Tibial nerve (tissue), 4 donors: ENCODE measurements at regions not wholly inside any gene's neighbourhood (a gene's known extent, or its start where the extent isn't known, plus 50 kb on each side); places are given as distances from the start of the nearest gene placed in this dataset.

Experiments used
- DNase-seq, 2 donors: peaks; one replicate each; pipeline ENCODE4 v3.0.0-alpha.2; 2019; ENCODE audit warnings: low spot score in 2 of 2
- H3K27ac ChIP-seq, 4 donors: fragments of 200-600 bp; sonication (generic) in 3 of 4; one replicate each; pipeline ENCODE4 v1.5.1; 2017 to 2019; ENCODE audit warnings: mild to moderate bottlenecking in 1 of 4
- H3K27me3 ChIP-seq, 2 donors: fragments of 200-600 bp; sonication (generic) in 1 of 2; one replicate each; pipeline versions ENCODE4 v1.5.1 to v1.6.0; 2017 to 2019
- H3K36me3 ChIP-seq, 3 donors: fragments of 200-600 bp; sonication (generic); one replicate each; pipeline ENCODE4 v1.5.1; 2018 to 2019
- H3K4me1 ChIP-seq, 4 donors: fragments of 200-600 bp; sonication (generic) in 3 of 4; one replicate each; pipeline ENCODE4 v1.5.1; 2017 to 2019
- H3K4me3 ChIP-seq, 4 donors: fragments of 200-600 bp; sonication (generic) in 3 of 4; one replicate each; pipeline ENCODE4 v1.5.1; 2017 to 2019; ENCODE audit warnings: mild to moderate bottlenecking in 1 of 4, moderate library complexity in 1 of 4
- H3K9me3 ChIP-seq, 4 donors: fragments of 200-600 bp; sonication (generic) in 3 of 4; one replicate each; pipeline ENCODE4 v1.5.1; 2017 to 2019
- CTCF ChIP-seq, 5 experiments: fragments of 200-600 bp in 3 of 5; fragments of 450-650 bp in 2 of 5; sonication (generic) in 3 of 5; IDR thresholded peaks; one replicate each; pipeline ENCODE4 v1.5.1; 2016 to 2019; ENCODE audit warnings: antibody characterized with exemption in 5 of 5, mild to moderate bottlenecking in 3 of 5, moderate library complexity in 2 of 5
- EP300 ChIP-seq, 2 donors: sonication (generic); formaldehyde crosslinking; IDR thresholded peaks; one replicate each; pipeline ENCODE4 v1.6.1; 2017; ENCODE audit warnings: antibody characterized with exemption in 2 of 2, mild to moderate bottlenecking in 1 of 2
- POLR2A ChIP-seq, 2 donors: fragments of 450-650 bp; IDR thresholded peaks; one replicate each; pipeline ENCODE4 v1.6.1; 2017; ENCODE audit warnings: antibody characterized with exemption in 2 of 2, mild to moderate bottlenecking in 2 of 2, moderate library complexity in 2 of 2
- WGBS, 2 donors: methylation state at CpG; one replicate each; pipeline ENCODE4 v1.1.5; 2018; 5-methylcytosine and 5-hydroxymethylcytosine counted together

- DNase-seq, result no peak
- Histone ChIP-seq H3K27ac (no peak overlapping the region), H3K4me3 (no peak overlapping the region), H3K27me3 (no peaks in the 10 kb centered on the region), H3K36me3 (no peaks in the 10 kb centered on the region), H3K4me1 (peaks cover 0 to 4% (median 2%) of the 10 kb centered on the region in 4 donors), H3K9me3 (no peaks in the 10 kb centered on the region)
- TF ChIP-seq EP300 (IDR thresholded peaks at IDR 0.05) (no peak), POLR2A (IDR thresholded peaks at IDR 0.05) (no peak), CTCF (IDR thresholded peaks at IDR 0.05) (no peak)
Observed at GRCh38 chr2:215743066-215743465, 270.3 kb downstream of the MREG start.

- H3K36me3 ChIP-seq, result no peaks in the 10 kb centered on the region
- no peak for TF ChIP-seq EP300 (IDR thresholded peaks at IDR 0.05)
- no peak for TF ChIP-seq POLR2A (IDR thresholded peaks at IDR 0.05)
- no peak for TF ChIP-seq CTCF (IDR thresholded peaks at IDR 0.05)
Observed at GRCh38 chr2:215742021-215742420, 271.3 kb downstream of the MREG start.

GRCh38 chr2:215740071-215740470 lies 273.3 kb downstream of the MREG start:
- 80 to 89% methylated on average over 6 of the region's 6 CpGs for WGBS, 2 donors
- Histone ChIP-seq H3K36me3 (no peaks in the 10 kb centered on the region), H3K27ac (no peak overlapping the region), H3K27me3 (no peaks in the 10 kb centered on the region), H3K9me3 (no peaks in the 10 kb centered on the region), H3K4me1 (no peaks in the 10 kb centered on the region), H3K4me3 (no peak overlapping the region)
- TF ChIP-seq CTCF (IDR thresholded peaks at IDR 0.05) (no peak), POLR2A (IDR thresholded peaks at IDR 0.05) (no peak), EP300 (IDR thresholded peaks at IDR 0.05) (no peak)
- DNase-seq, result no peak

More at GRCh38 chr2:215742021-215742420, 271.3 kb downstream of the MREG start:
- H3K9me3 ChIP-seq, result no peaks in the 10 kb centered on the region
- no peak overlapping the region for H3K4me3 ChIP-seq
- H3K27me3 ChIP-seq, result no peaks in the 10 kb centered on the region
- peaks cover 0 to 3% (median 0%) of the 10 kb centered on the region in 4 donors for H3K4me1 ChIP-seq
- no peak for DNase-seq
- no peak overlapping the region for H3K27ac ChIP-seq
- WGBS, 2 donors, result 77 to 93% methylated on average over 2 of the region's 2 CpGs

GRCh38 chr2:215738351-215738750 lies 275.0 kb downstream of the MREG start:
- Histone ChIP-seq H3K36me3 (no peaks in the 10 kb centered on the region), H3K4me3 (no peak overlapping the region), H3K27me3 (no peaks in the 10 kb centered on the region), H3K9me3 (no peaks in the 10 kb centered on the region), H3K27ac (no peak overlapping the region), H3K4me1 (no peaks in the 10 kb centered on the region)
- DNase-seq, result no peak
- WGBS, 2 donors, result 89 to 92% methylated on average over 2 of the region's 2 CpGs
- TF ChIP-seq EP300 (IDR thresholded peaks at IDR 0.05) (peak in 1 of 2 donors; percentile 58), CTCF (IDR thresholded peaks at IDR 0.05) (no peak), POLR2A (IDR thresholded peaks at IDR 0.05) (no peak)

- Histone ChIP-seq H3K4me3 (no peak overlapping the region), H3K9me3 (no peaks in the 10 kb centered on the region), H3K27ac (no peak overlapping the region), H3K36me3 (no peaks in the 10 kb centered on the region), H3K4me1 (no peaks in the 10 kb centered on the region), H3K27me3 (no peaks in the 10 kb centered on the region)
- TF ChIP-seq EP300 (IDR thresholded peaks at IDR 0.05) (no peak), POLR2A (IDR thresholded peaks at IDR 0.05) (no peak), CTCF (IDR thresholded peaks at IDR 0.05) (no peak)
- no peak for DNase-seq
- 48 to 56% methylated on average over 3 of the region's 3 CpGs for WGBS, 2 donors
Observed at GRCh38 chr2:215737477-215737876, 275.9 kb downstream of the MREG start.
